Lung (tissue), 11 donors: ENCODE measurements at regions not wholly inside any gene's neighbourhood (a gene's known extent, or its start where the extent isn't known, plus 50 kb on each side); places are given as distances from the start of the nearest gene placed in this dataset.

ENCODE experiments used
- ATAC-seq: fragments of 200-7000 bp; cut with Tn5 transposase; one replicate; pipeline ENCODE4 v1.9.1; 2020; ENCODE audit warnings: moderate number of reproducible peaks; ENCODE audit not compliant: insufficient read depth, low FRiP score
- DNase-seq, 3 donors: peaks; one replicate each; pipeline ENCODE4 v3.0.0-alpha.2; 2013 to 2017
- H3K27ac ChIP-seq, 2 donors: one replicate each; pipeline ENCODE4 v1.5.1; 2013; ENCODE audit warnings: mild to moderate bottlenecking in 2 of 2, moderate library complexity in 2 of 2, control low read depth in 1 of 2, inconsistent platforms in 1 of 2, low read depth in 1 of 2, low read length in 1 of 2
- H3K27me3 ChIP-seq, 3 donors: one replicate each; pipeline ENCODE4 v1.5.1; 2013; ENCODE audit warnings: low read length in 2 of 3; ENCODE audit not compliant: control insufficient read depth in 3 of 3, insufficient read depth in 3 of 3
- H3K36me3 ChIP-seq, 4 donors: one replicate each; pipeline ENCODE4 v1.5.1; 2013; ENCODE audit warnings: low read length in 4 of 4, mild to moderate bottlenecking in 1 of 4, moderate library complexity in 1 of 4; ENCODE audit not compliant: control insufficient read depth in 4 of 4, insufficient read depth in 4 of 4
- H3K4me1 ChIP-seq, 5 donors: one replicate each; pipeline ENCODE4 v1.5.1; 2013; ENCODE audit warnings: low read length in 5 of 5, mild to moderate bottlenecking in 2 of 5, moderate library complexity in 1 of 5; ENCODE audit not compliant: control insufficient read depth in 5 of 5, insufficient read depth in 5 of 5
- H3K4me3 ChIP-seq: one replicate; pipeline ENCODE4 v1.5.1; 2013; ENCODE audit warnings: mild to moderate bottlenecking, control low read depth, moderate library complexity
- H3K9ac ChIP-seq, 2 donors: one replicate each; pipeline ENCODE4 v1.5.1; 2013; ENCODE audit warnings: low read length in 2 of 2, control low read depth in 1 of 2; ENCODE audit not compliant: insufficient read depth in 1 of 2
- H3K9me3 ChIP-seq, 4 donors: one replicate each; pipeline ENCODE4 v1.5.1; 2013; ENCODE audit warnings: low read length in 3 of 4, mild to moderate bottlenecking in 1 of 4, moderate library complexity in 1 of 4; ENCODE audit not compliant: control insufficient read depth in 4 of 4, insufficient read depth in 3 of 4
- WGBS, 2 donors: extraction: QIAGEN DNeasy Blood & Tissue Kit; methylation state at CpG; one replicate each; pipeline ENCODE4 v1.1.7; 2013; 5-methylcytosine and 5-hydroxymethylcytosine counted together
- TF ChIP-seq, protein P1 (sequence below): IDR thresholded peaks from 2 replicates; pipeline ENCODE4 v1.5.1; 2012; ENCODE audit warnings: mild to moderate bottlenecking; ENCODE audit errors: control extremely low read depth, extremely low read depth
- donor health status: control.
- donor health status: control.
- donor health status: Bipolar disorder and iron deficiency.
- donor health status: healthy.
- donor health status: DM: yes; HTN: yes; CAD: no.

- Histone ChIP-seq H3K27ac (no peak overlapping the region), H3K9ac (no peak overlapping the region), H3K36me3 (no peaks in the 10 kb centered on the region), H3K9me3 (no peaks in the 10 kb centered on the region), H3K27me3 (peaks cover 0 to 45% (median 13%) of the 10 kb centered on the region in 3 donors), H3K4me1 (no peaks in the 10 kb centered on the region), H3K4me3 (no peak overlapping the region)
- no peak for DNase-seq
- TF ChIP-seq, protein P1, sequence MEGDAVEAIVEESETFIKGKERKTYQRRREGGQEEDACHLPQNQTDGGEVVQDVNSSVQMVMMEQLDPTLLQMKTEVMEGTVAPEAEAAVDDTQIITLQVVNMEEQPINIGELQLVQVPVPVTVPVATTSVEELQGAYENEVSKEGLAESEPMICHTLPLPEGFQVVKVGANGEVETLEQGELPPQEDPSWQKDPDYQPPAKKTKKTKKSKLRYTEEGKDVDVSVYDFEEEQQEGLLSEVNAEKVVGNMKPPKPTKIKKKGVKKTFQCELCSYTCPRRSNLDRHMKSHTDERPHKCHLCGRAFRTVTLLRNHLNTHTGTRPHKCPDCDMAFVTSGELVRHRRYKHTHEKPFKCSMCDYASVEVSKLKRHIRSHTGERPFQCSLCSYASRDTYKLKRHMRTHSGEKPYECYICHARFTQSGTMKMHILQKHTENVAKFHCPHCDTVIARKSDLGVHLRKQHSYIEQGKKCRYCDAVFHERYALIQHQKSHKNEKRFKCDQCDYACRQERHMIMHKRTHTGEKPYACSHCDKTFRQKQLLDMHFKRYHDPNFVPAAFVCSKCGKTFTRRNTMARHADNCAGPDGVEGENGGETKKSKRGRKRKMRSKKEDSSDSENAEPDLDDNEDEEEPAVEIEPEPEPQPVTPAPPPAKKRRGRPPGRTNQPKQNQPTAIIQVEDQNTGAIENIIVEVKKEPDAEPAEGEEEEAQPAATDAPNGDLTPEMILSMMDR: no peak
- 76 to 90% methylated on average over 4 of the region's 4 CpGs for WGBS, 2 donors
- ATAC-seq: no peak
Observed at GRCh38 chrX:110965409-110966090, 130.4 kb upstream of the PAK3 start.

DNA sequence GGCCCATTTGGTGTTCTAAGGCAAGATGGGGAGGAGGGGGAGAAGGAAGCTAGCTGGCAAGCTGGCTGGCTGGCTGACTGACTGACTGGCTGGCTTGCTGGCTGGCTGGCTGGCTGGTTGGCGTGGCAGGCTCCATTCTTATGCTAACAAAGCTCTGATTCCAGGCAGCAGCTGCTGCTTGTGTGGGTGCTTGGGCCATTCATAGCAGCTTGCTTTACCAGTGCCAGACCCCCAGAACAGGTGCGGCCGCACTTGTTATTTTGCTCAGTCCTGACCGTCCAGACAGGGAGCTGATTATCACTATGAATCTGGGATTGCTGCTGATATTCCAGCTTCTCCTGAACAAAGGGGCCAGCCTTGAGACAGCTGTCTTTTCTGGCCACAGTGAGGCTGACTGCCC is 131.2 kb upstream of the PAK3 start:
- no peaks in the 10 kb centered on the region for H3K4me1 ChIP-seq
- ATAC-seq (no peak), DNase-seq (no peak)
- H3K27me3 ChIP-seq: peaks cover 3 to 49% (median 19%) of the 10 kb centered on the region in 3 donors
- no peak overlapping the region for H3K9ac ChIP-seq
- TF ChIP-seq, protein P1: no peak
- H3K4me3 ChIP-seq: no peak overlapping the region
- no peaks in the 10 kb centered on the region for H3K36me3 ChIP-seq
- 72 to 74% methylated on average over 4 of the region's 4 CpGs for WGBS, 2 donors
- H3K27ac ChIP-seq: no peak overlapping the region
- no peaks in the 10 kb centered on the region for H3K9me3 ChIP-seq

DNA sequence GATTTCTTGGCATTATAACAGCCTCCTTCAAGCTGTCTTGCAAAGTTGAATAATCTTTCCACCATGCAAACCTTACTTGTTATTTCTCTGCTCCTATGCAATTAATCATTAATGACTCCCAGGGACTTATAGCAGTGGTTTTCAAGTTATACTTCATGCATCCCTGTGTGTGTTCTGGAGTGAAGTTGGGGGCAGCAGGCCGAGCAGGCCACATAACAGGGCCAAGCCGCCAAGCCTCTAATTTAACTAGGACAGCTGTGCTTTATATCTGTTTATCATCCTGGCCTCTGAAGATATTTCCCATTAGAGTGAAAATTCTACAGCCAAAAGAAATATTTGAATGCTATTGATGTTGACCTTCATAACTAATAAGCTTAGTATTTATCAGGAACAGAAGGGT is 133.5 kb upstream of the PAK3 start:
- Histone ChIP-seq H3K9me3 (no peaks in the 10 kb centered on the region), H3K36me3 (no peaks in the 10 kb centered on the region), H3K27me3 (peaks cover 3 to 59% (median 27%) of the 10 kb centered on the region in 3 donors), H3K4me1 (no peaks in the 10 kb centered on the region), H3K9ac (no peak overlapping the region), H3K27ac (no peak overlapping the region), H3K4me3 (no peak overlapping the region)
- 79 to 96% methylated on average over 2 of the region's 2 CpGs for WGBS, 2 donors
- DNase-seq (no peak), ATAC-seq (no peak)
- TF ChIP-seq, protein P1: no peak

DNA sequence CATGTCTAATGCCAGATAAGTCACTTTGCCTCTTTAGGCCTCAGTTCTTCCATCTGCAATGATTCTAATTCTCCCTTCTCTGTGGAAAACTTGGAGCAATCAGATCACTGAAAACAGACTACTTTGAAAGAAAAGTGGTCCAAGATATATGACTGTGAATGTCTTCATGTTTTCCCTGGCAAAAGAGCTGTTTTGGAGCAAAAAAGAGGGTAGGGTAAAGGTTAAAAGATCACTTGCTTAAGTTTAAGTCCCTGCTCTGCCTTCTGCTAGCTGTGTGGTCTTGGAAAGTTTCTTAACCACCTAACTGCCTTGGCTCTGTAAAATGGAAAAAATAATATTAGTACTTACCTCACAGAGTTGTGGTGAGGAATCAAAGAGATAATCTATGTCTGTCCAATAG is 140.3 kb upstream of the PAK3 start:
- H3K27me3 ChIP-seq: peaks cover 3 to 65% (median 24%) of the 10 kb centered on the region in 3 donors
- TF ChIP-seq, protein P1: no peak
- H3K36me3 ChIP-seq: no peaks in the 10 kb centered on the region
- H3K9me3 ChIP-seq: no peaks in the 10 kb centered on the region
- no peak for DNase-seq
- no peak overlapping the region for H3K27ac ChIP-seq
- H3K4me3 ChIP-seq: no peak overlapping the region
- no peaks in the 10 kb centered on the region for H3K4me1 ChIP-seq
- no peak overlapping the region for H3K9ac ChIP-seq
- ATAC-seq: no peak
